ENCODE measurements at regions not wholly inside any gene's neighbourhood (a gene's known extent, or its start where the extent isn't known, plus 50 kb on each side); places are given as distances from the start of the nearest gene placed in this dataset.

- Histone ChIP-seq H3K4me2 (ENCODE audit: control insufficient read depth, insufficient read depth) (no peak overlapping the region), H3K9me3 (replicated peaks; ENCODE audit: control insufficient read depth, insufficient read depth, low read length) (no peaks in the 10 kb centered on the region; the same call in 2 of the 3 replicates), H3K4me3 (no peak overlapping the region), H3K79me2 (ENCODE audit: control insufficient read depth, insufficient read depth, low read length) (no peaks in the 10 kb centered on the region), H3K36me3 (ENCODE audit: control insufficient read depth in 2 of 2, insufficient read depth in 2 of 2, low read length in 1 of 2) (no peaks in the 10 kb centered on the region), H3K27me3 (replicated peaks in 1 of 2; ENCODE audit: control insufficient read depth in 2 of 2, insufficient read depth in 2 of 2, low read length in 1 of 2) (no peaks in the 10 kb centered on the region), H2AFZ (ENCODE audit: control insufficient read depth, low read depth, low read length) (no peak overlapping the region), H3K9ac (ENCODE audit: control insufficient read depth, insufficient read depth, low read length) (no peak overlapping the region), H3K27ac (ENCODE audit: control insufficient read depth, insufficient read depth) (no peak overlapping the region), H3K4me1 (ENCODE audit: control insufficient read depth, insufficient read depth, low read length) (no peaks in the 10 kb centered on the region), H4K20me1 (ENCODE audit: control insufficient read depth, insufficient read depth) (no peaks in the 10 kb centered on the region)
- SMC1A ChIA-PET (ENCODE audit: uncharacterized antibody, unreplicated experiment): interaction anchor here (0.6 kb wide), 1 partner anchor 279 kb away, joined by 3 read pairs; no protein-coding TSS in a partner anchor
- no peak for DNase-seq (ENCODE audit: low read depth, low spot score)
- ATAC-seq: no peak
- FAIRE-seq: no peak
- RAD21 ChIA-PET (ENCODE audit: unreplicated experiment): no interaction called here
- BruUV-seq (replicated peaks): no TSS peak
- intact Hi-C loops (cut with micrococcal nuclease; ENCODE audit: unreplicated experiment) (no loop called here), in situ Hi-C loops (cut with MboI) (no loop called here)
- CTCF ChIA-PET: no interaction called here
- 50% methylated on average over 7 of the region's 7 CpGs for WGBS (ENCODE audit: insufficient coverage, insufficient replicate concordance, low lambda C conversion rate, missing lambda C conversion rate)
- TF ChIP-seq ESRRA (IDR thresholded peaks at IDR 0.05; ENCODE audit: low read length): no peak
- TF ChIP-seq PAX5 (IDR thresholded peaks at IDR 0.05; ENCODE audit: borderline replicate concordance, low read depth, low read length): no peak
- TF ChIP-seq RUNX3 (IDR thresholded peaks at IDR 0.05; ENCODE audit: low read length): no peak
- no peak for TF ChIP-seq SP1 (IDR thresholded peaks at IDR 0.05; ENCODE audit: low read depth, low read length)
- TF ChIP-seq BCL11A (IDR thresholded peaks at IDR 0.05; ENCODE audit: low read depth, low read length): no peak
- TF ChIP-seq SREBF1 (IDR thresholded peaks at IDR 0.05; ENCODE audit: low read length): no peak
- POLR2A ChIA-PET: no interaction called here
Measured at GRCh38 chr12:126397071-126397581, 1331.9 kb downstream of the AACS start.

DNA sequence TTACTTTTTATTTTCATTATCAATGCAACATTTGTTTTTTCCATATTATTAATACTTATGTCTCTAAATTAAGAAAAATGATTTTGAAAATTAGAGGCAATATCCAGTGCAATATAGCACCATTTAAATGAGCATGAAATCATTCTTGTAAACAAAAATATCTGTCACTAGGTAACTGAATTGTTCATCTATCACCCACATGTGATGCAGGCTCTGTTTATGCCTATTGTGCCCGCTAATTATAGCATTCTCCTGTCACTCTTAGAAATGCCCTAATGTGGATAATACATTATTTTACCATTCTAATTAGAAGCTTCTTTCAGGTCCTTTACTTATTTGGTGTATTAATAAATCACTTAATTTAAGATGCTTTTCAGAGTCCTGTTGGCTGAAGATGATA is 1332.4 kb downstream of the AACS start:
- in situ Hi-C loops (cut with MboI): no loop called here

More for the DNA sequence above, 1332.4 kb downstream of the AACS start:
- H3K4me2 ChIP-seq (ENCODE audit: control insufficient read depth, insufficient read depth): no peak overlapping the region
- no peak overlapping the region for H3K27ac ChIP-seq (ENCODE audit: control insufficient read depth, insufficient read depth)
- ATAC-seq (no peak), DNase-seq (ENCODE audit: low read depth, low spot score) (no peak), FAIRE-seq (no peak)
- H3K79me2 ChIP-seq (ENCODE audit: control insufficient read depth, insufficient read depth, low read length): no peaks in the 10 kb centered on the region
- no peaks in the 10 kb centered on the region; the same call in 2 of the 3 replicates for H3K9me3 ChIP-seq (replicated peaks; ENCODE audit: control insufficient read depth, insufficient read depth, low read length)
- CTCF ChIA-PET: no interaction called here
- no peak overlapping the region for H3K9ac ChIP-seq (ENCODE audit: control insufficient read depth, insufficient read depth, low read length)
- TF ChIP-seq NBN (IDR thresholded peaks at IDR 0.05): no peak
- TF ChIP-seq CBFB (IDR thresholded peaks at IDR 0.05; ENCODE audit: low read depth): no peak
- TF ChIP-seq, protein P1, sequence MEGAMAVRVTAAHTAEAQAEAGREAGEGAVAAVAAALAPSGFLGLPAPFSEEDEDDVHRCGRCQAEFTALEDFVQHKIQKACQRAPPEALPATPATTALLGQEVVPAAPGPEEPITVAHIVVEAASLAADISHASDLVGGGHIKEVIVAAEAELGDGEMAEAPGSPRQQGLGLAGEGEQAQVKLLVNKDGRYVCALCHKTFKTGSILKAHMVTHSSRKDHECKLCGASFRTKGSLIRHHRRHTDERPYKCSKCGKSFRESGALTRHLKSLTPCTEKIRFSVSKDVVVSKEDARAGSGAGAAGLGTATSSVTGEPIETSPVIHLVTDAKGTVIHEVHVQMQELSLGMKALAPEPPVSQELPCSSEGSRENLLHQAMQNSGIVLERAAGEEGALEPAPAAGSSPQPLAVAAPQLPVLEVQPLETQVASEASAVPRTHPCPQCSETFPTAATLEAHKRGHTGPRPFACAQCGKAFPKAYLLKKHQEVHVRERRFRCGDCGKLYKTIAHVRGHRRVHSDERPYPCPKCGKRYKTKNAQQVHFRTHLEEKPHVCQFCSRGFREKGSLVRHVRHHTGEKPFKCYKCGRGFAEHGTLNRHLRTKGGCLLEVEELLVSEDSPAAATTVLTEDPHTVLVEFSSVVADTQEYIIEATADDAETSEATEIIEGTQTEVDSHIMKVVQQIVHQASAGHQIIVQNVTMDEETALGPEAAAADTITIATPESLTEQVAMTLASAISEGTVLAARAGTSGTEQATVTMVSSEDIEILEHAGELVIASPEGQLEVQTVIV (IDR thresholded peaks at IDR 0.05; ENCODE audit: borderline replicate concordance, partially characterized antibody): no peak
- no peak for TF ChIP-seq BCL11A (IDR thresholded peaks at IDR 0.05; ENCODE audit: low read depth, low read length)
- TF ChIP-seq, protein P2, sequence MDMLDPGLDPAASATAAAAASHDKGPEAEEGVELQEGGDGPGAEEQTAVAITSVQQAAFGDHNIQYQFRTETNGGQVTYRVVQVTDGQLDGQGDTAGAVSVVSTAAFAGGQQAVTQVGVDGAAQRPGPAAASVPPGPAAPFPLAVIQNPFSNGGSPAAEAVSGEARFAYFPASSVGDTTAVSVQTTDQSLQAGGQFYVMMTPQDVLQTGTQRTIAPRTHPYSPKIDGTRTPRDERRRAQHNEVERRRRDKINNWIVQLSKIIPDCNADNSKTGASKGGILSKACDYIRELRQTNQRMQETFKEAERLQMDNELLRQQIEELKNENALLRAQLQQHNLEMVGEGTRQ (IDR thresholded peaks at IDR 0.05; ENCODE audit: borderline replicate concordance, low read depth, low read length): no peak
- no peak for TF ChIP-seq POLR2AphosphoS2 (IDR thresholded peaks at IDR 0.05; ENCODE audit: low read depth, low read length)
- no peak for TF ChIP-seq SUPT20H (IDR thresholded peaks at IDR 0.05; ENCODE audit: borderline replicate concordance, control insufficient read depth, low read depth, low read length)
- no peak for TF ChIP-seq MYC (IDR thresholded peaks at IDR 0.05; ENCODE audit: insufficient read depth, insufficient read length, insufficient replicate concordance, low read length, severe bottlenecking)
- TF ChIP-seq SMARCA5 (IDR thresholded peaks at IDR 0.05): no peak
- TF ChIP-seq EZH2 (IDR thresholded peaks at IDR 0.05; ENCODE audit: borderline replicate concordance, control insufficient read depth, low read depth, low read length): no peak
- RAD21 ChIA-PET (ENCODE audit: unreplicated experiment): no interaction called here
- H3K4me1 ChIP-seq (ENCODE audit: control insufficient read depth, insufficient read depth, low read length): no peaks in the 10 kb centered on the region
- no peaks in the 10 kb centered on the region for H3K36me3 ChIP-seq (ENCODE audit: control insufficient read depth in 2 of 2, insufficient read depth in 2 of 2, low read length in 1 of 2)
- POLR2A ChIA-PET: no interaction called here
- H3K27me3 ChIP-seq (replicated peaks in 1 of 2; ENCODE audit: control insufficient read depth in 2 of 2, insufficient read depth in 2 of 2, low read length in 1 of 2): no peaks in the 10 kb centered on the region
- SMC1A ChIA-PET (ENCODE audit: uncharacterized antibody, unreplicated experiment): interaction anchor here (0.6 kb wide), 1 partner anchor 279 kb away, joined by 3 read pairs; no protein-coding TSS in a partner anchor
- H3K4me3 ChIP-seq: no peak overlapping the region
- intact Hi-C loops (cut with micrococcal nuclease; ENCODE audit: unreplicated experiment): no loop called here
- BruUV-seq (replicated peaks): no TSS peak
- H4K20me1 ChIP-seq (ENCODE audit: control insufficient read depth, insufficient read depth): no peaks in the 10 kb centered on the region
- WGBS (ENCODE audit: insufficient coverage, insufficient replicate concordance, low lambda C conversion rate, missing lambda C conversion rate): 26% methylated on average over 1 of the region's 1 CpG
- no peak overlapping the region for H2AFZ ChIP-seq (ENCODE audit: control insufficient read depth, low read depth, low read length)
